ENCODE measurements at regions not wholly inside any gene's neighbourhood (a gene's known extent, or its start where the extent isn't known, plus 50 kb on each side); places are given as distances from the start of the nearest gene placed in this dataset.

DNA sequence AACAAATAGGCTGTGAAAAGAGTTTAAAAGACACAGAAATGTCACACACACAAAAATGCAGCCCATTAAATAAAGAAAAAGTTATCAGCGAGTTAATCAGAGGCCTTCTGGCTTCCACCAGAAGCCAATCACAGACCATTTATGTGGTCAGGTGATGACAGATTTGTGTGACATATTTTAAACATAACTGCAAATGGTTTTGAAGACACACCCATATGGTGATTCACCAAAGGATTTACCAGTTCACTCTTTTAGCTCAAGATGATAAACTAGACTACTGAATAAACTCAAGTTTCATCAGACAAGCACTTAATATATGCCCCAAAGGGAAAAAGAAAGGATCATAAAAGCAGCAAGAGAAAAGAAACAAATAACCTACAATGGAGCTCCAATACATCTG, 181.2 kb downstream of the SPANXN4 start:
- no peak for DNase-seq (ENCODE audit: low spot score)

DNA sequence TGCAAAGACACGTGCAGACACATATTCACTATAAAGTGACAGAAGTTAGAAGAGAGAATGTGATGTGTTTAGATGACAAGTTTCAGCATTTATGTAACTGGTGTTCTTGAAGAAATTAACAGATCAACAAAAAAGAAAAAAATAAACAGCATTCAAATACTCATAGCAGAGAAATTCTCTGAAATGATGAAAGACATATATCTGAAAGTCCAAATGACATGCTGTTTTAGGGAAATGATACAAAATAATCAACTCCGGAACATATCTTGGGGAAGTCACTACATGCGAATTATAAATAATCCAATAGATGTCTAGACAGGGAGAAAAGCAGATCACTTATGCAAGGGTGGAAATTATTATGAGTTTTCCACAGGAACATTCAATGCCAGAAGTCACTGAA, 146.0 kb downstream of the SPANXN4 start:
- DNase-seq (ENCODE audit: low spot score) = no peak

DNA sequence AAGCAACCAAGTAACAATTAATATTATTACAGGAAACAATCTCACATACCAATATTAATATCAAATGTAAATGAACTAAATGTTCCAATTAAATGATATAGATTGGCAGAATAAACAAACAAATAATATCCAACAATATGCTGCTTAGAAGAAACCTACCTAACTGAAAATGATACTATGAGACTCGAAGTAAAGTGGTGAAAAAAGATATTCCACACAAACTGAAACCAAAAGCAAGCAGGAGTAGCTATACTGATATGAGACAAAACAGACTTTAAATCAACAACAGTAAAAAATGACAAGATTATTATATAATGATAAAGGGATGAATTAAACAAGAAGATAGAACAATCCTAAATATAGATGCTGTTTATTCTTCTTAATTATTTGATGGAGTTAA, 140.1 kb downstream of the SPANXN4 start:
- no peak for DNase-seq (ENCODE audit: low spot score)

DNA sequence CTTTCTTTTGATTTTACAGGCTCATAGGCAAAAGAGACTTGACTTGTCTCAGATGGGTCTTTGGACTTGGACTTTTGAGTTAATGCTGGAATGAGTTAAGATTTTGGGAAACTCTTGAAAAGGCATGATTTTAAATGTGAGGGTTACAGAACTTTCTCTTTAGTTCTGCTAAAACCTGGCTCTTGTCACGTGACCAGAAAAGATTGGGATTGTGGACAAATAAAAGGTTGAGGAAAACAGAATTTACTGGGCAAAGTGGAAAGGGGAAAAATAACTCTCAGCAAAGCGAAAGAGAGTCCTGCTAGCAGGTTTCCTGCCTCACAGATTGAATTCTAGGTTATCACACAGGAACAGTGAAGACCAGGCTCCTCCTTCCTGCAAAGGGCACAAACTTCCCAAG, 114.0 kb downstream of the SPANXN4 start:
- DNase-seq (ENCODE audit: low spot score) = no peak

DNA sequence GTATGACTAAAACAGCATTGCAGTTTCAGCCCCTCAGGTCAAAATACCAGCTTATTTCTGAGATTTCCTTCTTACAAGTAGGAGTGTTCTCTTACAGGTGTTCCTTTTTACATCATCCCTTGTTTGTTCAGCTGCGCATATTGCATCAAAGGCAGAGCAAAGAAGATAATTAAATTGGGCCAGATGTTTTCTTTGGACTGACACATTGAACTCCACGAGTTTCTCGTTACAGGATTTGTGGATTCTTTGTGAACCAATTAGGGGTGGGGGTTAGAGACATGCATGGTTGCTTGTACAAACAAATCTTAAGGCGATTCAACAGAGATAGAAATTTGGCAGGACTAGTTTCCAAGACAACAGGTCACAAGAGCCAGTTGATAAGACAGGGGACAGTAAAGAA, 95.7 kb downstream of the SPANXN4 start:
- no peak for DNase-seq (ENCODE audit: low spot score)

DNA sequence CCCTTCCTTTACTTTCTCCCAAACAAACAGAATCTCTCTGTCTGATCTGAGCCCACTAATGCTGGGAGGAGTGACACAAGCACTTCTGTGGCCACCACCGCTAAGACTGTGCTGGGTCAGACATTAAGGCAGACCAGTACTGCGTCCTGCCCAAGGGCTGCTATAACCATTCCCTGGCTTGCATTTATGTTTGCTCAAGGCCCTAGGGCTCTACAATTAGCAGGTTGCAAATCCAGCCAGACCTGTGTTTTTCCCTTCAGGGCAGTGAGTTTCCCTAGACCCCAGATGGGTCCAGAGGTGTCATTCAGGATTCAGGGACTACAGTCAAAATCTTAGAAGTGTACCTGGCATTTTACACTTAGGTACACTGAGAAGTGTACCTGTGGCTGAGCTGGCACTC, 89.7 kb downstream of the SPANXN4 start:
- no peak for DNase-seq (ENCODE audit: low spot score)

DNA sequence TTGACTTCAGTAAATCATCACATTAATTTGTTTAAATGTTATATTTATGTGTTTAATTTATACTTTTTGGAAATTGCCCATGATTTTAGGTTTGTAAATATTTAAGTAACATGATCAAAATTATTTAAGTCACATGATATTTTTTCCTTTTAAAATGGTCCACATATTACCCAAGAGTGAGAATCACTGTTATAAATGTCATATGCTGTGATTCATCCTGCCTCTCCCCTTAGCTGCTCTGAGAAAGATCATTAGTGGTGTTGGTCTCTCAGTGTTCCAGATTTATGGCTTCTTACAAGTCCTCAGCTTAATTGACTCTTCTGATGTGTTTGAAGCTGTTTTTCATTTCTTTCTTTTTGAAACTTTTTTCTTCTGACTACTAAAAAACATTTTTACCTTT, 70.1 kb downstream of the SPANXN4 start:
- no peak for DNase-seq (ENCODE audit: low spot score)

DNA sequence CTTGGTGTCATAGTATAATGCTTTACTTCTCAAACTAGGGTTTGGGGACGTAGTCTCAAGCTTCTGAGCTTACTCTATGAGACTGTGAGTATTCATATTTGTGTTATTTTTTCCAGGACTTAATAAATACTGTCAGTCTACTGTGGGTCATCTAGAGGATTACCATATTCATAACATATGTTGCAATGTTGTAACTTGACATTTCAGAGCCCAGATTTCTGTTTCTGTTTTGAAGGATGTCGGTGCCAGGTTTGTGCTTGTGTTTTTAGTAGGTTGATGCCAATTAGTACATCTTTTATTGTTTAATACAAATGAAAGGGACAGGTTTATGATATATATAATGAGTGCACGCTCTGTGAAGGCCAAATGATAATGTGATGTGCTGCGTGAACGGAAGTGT, 69.6 kb downstream of the SPANXN4 start:
- no peak for DNase-seq (ENCODE audit: low spot score)

DNA sequence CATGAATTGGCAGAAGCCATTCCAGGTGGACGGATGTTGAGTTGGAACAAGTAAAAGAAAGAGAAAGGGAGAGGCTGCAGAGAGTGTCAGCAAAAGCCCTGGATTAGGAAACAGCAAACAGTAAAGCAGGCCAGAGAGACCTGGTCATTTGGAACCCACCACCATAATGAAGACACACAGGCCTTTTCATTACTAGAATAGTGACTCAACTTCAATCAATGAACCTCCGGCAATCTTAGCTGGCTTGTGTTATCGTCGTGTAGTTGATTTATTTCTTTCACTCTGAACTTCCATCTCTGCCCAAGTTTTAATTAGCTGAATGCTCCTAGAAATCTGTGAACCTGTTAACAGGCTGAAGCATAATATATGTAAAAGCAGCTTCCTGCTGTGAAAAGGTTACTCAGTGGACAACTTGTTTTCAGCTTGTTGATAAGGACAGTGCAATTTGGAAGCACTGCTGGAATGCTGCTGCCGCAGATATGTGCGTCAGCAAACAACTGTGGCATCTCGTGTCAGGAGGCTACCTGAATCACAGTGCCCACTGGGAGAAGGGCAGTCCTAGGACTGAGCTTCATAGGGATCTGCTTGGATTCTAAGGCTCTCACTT, 68.8 kb downstream of the SPANXN4 start:
- no peak for DNase-seq (ENCODE audit: low spot score)

Data from HT-29 (cell line).